Panc1 (cell line): ENCODE measurements at regions not wholly inside any gene's neighbourhood (a gene's known extent, or its start where the extent isn't known, plus 50 kb on each side); places are given as distances from the start of the nearest gene placed in this dataset.

Source experiments
- ATAC-seq: fragments of 200-7000 bp; cut with Tn5 transposase; 2 replicates; pipeline ENCODE4 v1.9.1; 2020; ENCODE audit warnings: mild to moderate bottlenecking, moderate library complexity
- BruUV-seq: library from RNA; stranded (reverse); fragments of 400-500 nt; replicated peaks from 2 replicates; lab custom pipeline; 2021; lab: Mats Ljungman, UMichigan
- CTCF ChIA-PET: fragments of 300-600 bp; sonication (Branson Sonifier 250); formaldehyde crosslinking; loops from one replicate; lab custom pipeline; 2022; ENCODE audit warnings: antibody characterized with exemption; lab: Charles Lee
- POLR2A ChIA-PET: fragments of 300-600 bp; sonication (Branson Sonifier 250); formaldehyde crosslinking; loops from one replicate; lab custom pipeline; 2022; ENCODE audit warnings: antibody characterized with exemption; lab: Charles Lee
- DNase-seq: peaks from one replicate; pipeline ENCODE4 v3.0.0-alpha.2; 2010; ENCODE audit warnings: low read depth, low spot score
- H3K27ac ChIP-seq: 2 replicates; pipeline ENCODE4 v1.5.1; 2011; ENCODE audit warnings: mild to moderate bottlenecking, low read length, inconsistent platforms
- H3K27me3 ChIP-seq: fragments of 200-500 bp; sonication (Bioruptor generic); 2 replicates; pipeline ENCODE4 v1.6.0; 2014; ENCODE audit warnings: low read length, inconsistent platforms; ENCODE audit not compliant: control insufficient read depth, insufficient read depth
- H3K36me3 ChIP-seq: fragments of 200-500 bp; sonication (Bioruptor generic); 2 replicates; pipeline ENCODE4 v1.5.1; 2014; ENCODE audit warnings: inconsistent platforms, mild to moderate bottlenecking, low read length, moderate library complexity; ENCODE audit not compliant: control insufficient read depth, insufficient read depth
- H3K4me1 ChIP-seq: 2 replicates; pipeline ENCODE4 v1.5.1; 2011; ENCODE audit warnings: inconsistent platforms, mild to moderate bottlenecking, low read length, moderate library complexity; ENCODE audit not compliant: control insufficient read depth, insufficient read depth
- H3K4me3 ChIP-seq, 2 experiments: 2 replicates each; pipeline ENCODE4 v1.5.1; 2011 to 2012; ENCODE audit warnings: low read depth in 2 of 2, low read length in 2 of 2, mild to moderate bottlenecking in 2 of 2, inconsistent platforms in 1 of 2, moderate library complexity in 1 of 2
- H3K9me3 ChIP-seq: fragments of 200-500 bp; sonication (Bioruptor generic); 2 replicates; pipeline ENCODE4 v1.5.1; 2014; ENCODE audit warnings: low read depth, mild to moderate bottlenecking, inconsistent platforms, low read length, moderate library complexity; ENCODE audit not compliant: control insufficient read depth, insufficient read depth
- POLR2AphosphoS5 ChIP-seq: IDR thresholded peaks from 2 replicates; pipeline ENCODE4 v1.6.1; 2012; ENCODE audit warnings: mild to moderate bottlenecking, low read depth, low read length, moderate library complexity
- SIN3A ChIP-seq: IDR thresholded peaks from 2 replicates; pipeline ENCODE4 v1.6.1; 2012; ENCODE audit warnings: low read depth, mild to moderate bottlenecking, low read length, moderate library complexity, borderline replicate concordance; ENCODE audit not compliant: insufficient read depth
- TCF7L2 ChIP-seq: IDR thresholded peaks from 2 replicates; pipeline ENCODE4 v1.6.1; 2011; ENCODE audit warnings: mild to moderate bottlenecking, low read depth, low read length, inconsistent platforms
- in situ Hi-C: cut with HindIII; loops from 2 replicates; pipeline ENCODE4 v1.10.0; 2016; ENCODE audit warnings: low sequenced_read_pairs, low pct_unique_long_range_greater_than_20kb
- intact Hi-C: fragments of 100-400 bp; cut with micrococcal nuclease; formaldehyde crosslinking; loops from one replicate; pipeline ENCODE4 v1.10.0; 2022; ENCODE audit not compliant: unreplicated experiment
- TF ChIP-seq, protein P1 (sequence below): fragments of 450-650 bp; IDR thresholded peaks from 2 replicates; pipeline ENCODE4 v1.5.1; 2017; ENCODE audit warnings: mild to moderate bottlenecking
- TF ChIP-seq, protein P2 (sequence below), 2 experiments: IDR thresholded peaks; 2 replicates each; pipeline ENCODE4 v1.6.1; 2011 to 2012; ENCODE audit warnings: low read depth in 2 of 2, control low read depth in 1 of 2, low read length in 1 of 2, mild to moderate bottlenecking in 1 of 2, moderate library complexity in 1 of 2; ENCODE audit not compliant: insufficient read depth in 1 of 2

DNA sequence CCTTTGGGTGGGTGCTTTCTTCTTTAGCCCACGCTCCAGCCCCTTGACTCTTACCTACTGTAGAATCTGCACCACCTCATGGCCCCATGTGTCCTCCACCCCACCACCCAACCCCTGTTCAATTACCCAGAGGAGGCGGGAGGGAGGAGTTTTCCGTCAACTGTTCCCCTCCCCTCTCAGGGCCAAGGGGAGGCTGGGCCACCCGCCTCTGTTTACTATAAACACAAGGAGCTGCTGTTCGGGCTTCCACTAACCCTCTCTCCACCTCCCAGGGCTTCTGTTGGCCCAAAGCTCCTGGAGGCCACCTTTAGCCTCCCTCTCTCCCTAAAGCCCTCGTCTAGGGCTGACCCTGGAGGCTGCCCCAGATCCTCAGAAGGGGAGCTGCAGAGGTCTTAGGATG, 59.2 kb downstream of the FOXI1 start:
- no peak for ATAC-seq
- intact Hi-C loops (no loop called here), in situ Hi-C loops (no loop called here)
- Histone ChIP-seq H3K27ac (peak overlapping the region; percentile 54; the same call in 1 of the 2 replicates), H3K9me3 (no peaks in the 10 kb centered on the region), H3K27me3 (no peaks in the 10 kb centered on the region), H3K4me3 (no peak overlapping the region), H3K4me1 (peaks cover 7% of the 10 kb centered on the region), H3K36me3 (no peaks in the 10 kb centered on the region)
- TF ChIP-seq SIN3A (no peak), TCF7L2 (no peak), POLR2AphosphoS5 (no peak)
- TF ChIP-seq, protein P1, sequence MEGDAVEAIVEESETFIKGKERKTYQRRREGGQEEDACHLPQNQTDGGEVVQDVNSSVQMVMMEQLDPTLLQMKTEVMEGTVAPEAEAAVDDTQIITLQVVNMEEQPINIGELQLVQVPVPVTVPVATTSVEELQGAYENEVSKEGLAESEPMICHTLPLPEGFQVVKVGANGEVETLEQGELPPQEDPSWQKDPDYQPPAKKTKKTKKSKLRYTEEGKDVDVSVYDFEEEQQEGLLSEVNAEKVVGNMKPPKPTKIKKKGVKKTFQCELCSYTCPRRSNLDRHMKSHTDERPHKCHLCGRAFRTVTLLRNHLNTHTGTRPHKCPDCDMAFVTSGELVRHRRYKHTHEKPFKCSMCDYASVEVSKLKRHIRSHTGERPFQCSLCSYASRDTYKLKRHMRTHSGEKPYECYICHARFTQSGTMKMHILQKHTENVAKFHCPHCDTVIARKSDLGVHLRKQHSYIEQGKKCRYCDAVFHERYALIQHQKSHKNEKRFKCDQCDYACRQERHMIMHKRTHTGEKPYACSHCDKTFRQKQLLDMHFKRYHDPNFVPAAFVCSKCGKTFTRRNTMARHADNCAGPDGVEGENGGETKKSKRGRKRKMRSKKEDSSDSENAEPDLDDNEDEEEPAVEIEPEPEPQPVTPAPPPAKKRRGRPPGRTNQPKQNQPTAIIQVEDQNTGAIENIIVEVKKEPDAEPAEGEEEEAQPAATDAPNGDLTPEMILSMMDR = no peak
- TF ChIP-seq, protein P2, sequence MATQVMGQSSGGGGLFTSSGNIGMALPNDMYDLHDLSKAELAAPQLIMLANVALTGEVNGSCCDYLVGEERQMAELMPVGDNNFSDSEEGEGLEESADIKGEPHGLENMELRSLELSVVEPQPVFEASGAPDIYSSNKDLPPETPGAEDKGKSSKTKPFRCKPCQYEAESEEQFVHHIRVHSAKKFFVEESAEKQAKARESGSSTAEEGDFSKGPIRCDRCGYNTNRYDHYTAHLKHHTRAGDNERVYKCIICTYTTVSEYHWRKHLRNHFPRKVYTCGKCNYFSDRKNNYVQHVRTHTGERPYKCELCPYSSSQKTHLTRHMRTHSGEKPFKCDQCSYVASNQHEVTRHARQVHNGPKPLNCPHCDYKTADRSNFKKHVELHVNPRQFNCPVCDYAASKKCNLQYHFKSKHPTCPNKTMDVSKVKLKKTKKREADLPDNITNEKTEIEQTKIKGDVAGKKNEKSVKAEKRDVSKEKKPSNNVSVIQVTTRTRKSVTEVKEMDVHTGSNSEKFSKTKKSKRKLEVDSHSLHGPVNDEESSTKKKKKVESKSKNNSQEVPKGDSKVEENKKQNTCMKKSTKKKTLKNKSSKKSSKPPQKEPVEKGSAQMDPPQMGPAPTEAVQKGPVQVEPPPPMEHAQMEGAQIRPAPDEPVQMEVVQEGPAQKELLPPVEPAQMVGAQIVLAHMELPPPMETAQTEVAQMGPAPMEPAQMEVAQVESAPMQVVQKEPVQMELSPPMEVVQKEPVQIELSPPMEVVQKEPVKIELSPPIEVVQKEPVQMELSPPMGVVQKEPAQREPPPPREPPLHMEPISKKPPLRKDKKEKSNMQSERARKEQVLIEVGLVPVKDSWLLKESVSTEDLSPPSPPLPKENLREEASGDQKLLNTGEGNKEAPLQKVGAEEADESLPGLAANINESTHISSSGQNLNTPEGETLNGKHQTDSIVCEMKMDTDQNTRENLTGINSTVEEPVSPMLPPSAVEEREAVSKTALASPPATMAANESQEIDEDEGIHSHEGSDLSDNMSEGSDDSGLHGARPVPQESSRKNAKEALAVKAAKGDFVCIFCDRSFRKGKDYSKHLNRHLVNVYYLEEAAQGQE (IDR thresholded peaks at IDR 0.05; ENCODE audit: insufficient read depth in 1 of 2, low read depth in 2 of 2, low read length in 1 of 2) = no peak
- DNase-seq = no peak
- ChIA-PET POLR2A (no interaction called here), CTCF (no interaction called here)
- no TSS peak for BruUV-seq

DNA sequence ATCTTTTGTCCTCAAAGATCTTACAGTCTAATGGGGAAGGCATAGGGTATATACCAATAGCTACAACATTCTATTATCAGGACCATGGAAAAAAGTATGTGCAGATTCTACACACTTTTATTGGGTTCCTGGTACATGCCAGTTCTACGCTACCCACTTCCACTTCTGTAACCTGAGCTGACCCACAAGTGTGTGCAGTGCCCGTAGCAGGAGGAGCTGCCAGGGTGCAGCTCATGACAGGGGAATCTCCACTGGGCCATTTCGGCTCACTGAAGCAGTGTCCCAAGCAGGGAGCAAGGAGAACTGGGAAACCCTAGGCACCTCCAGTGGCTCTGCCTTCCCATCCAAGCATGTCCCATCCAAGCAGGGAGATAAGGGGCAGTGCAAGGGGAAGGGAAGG, 60.4 kb downstream of the FOXI1 start:
- H3K4me1 ChIP-seq = peaks cover 7% of the 10 kb centered on the region
- DNase-seq (no peak), ATAC-seq (no peak)
- peak overlapping the region; percentile 52 for H3K27ac ChIP-seq
- in situ Hi-C loops = no loop called here
- H3K36me3 ChIP-seq = no peaks in the 10 kb centered on the region
- TF ChIP-seq, protein P1 = no peak
- TF ChIP-seq SIN3A (no peak), POLR2AphosphoS5 (no peak)
- H3K9me3 ChIP-seq = no peaks in the 10 kb centered on the region
- ChIA-PET POLR2A (no interaction called here), CTCF (interaction anchor here (0.7 kb wide), 1 partner anchor 17 kb away, joined by 8 read pairs; no protein-coding TSS in a partner anchor)
- no peak overlapping the region for H3K4me3 ChIP-seq
- intact Hi-C loops = no loop called here
- H3K27me3 ChIP-seq = no peaks in the 10 kb centered on the region
- no TSS peak for BruUV-seq
